ENCODE measurements at regions not wholly inside any gene's neighbourhood (a gene's known extent, or its start where the extent isn't known, plus 50 kb on each side); places are given as distances from the start of the nearest gene placed in this dataset.
"Not testable (repeated sequence)": the region's sequence is repeated elsewhere in the genome, so short reads cannot be mapped to it uniquely, and the experiment has no call there.

GRCh38 chr5:84961193-84961592 lies 576.5 kb upstream of the EDIL3 start:
- DNase-seq = peak in 2 of 3 donors; percentile 15 to 19
- no peak overlapping the region for H3K4me3 ChIP-seq (ENCODE audit: low read length)
- no peaks in the 10 kb centered on the region for H3K4me1 ChIP-seq (ENCODE audit: control insufficient read depth, insufficient read depth, low read length)
- H3K27ac ChIP-seq (ENCODE audit: low read length) = no peak overlapping the region
- no peaks in the 10 kb centered on the region for H3K27me3 ChIP-seq (ENCODE audit: control insufficient read depth, insufficient read depth)
- no peaks in the 10 kb centered on the region for H3K9me3 ChIP-seq (ENCODE audit: control insufficient read depth, low read length)
- WGBS = 85% methylated on average over 9 of the region's 9 CpGs
- ATAC-seq = peak in 1 of 2 donors; percentile 19
- intact Hi-C loops (cut with DNase I) = no loop called here

GRCh38 chr5:84961903-84962302 lies 577.2 kb upstream of the EDIL3 start:
- H3K27me3 ChIP-seq (ENCODE audit: control insufficient read depth, insufficient read depth) = no peaks in the 10 kb centered on the region
- DNase-seq = peak in 1 of 3 donors; percentile 5
- ATAC-seq = no peak
- 68% methylated on average over 3 of the region's 3 CpGs for WGBS
- no peak overlapping the region for H3K4me3 ChIP-seq (ENCODE audit: low read length)
- no peaks in the 10 kb centered on the region for H3K4me1 ChIP-seq (ENCODE audit: control insufficient read depth, insufficient read depth, low read length)
- no peaks in the 10 kb centered on the region for H3K9me3 ChIP-seq (ENCODE audit: control insufficient read depth, low read length)
- intact Hi-C loops (cut with DNase I) = no loop called here
- H3K27ac ChIP-seq (ENCODE audit: low read length) = no peak overlapping the region

GRCh38 chr5:84983093-84983492 lies 598.4 kb upstream of the EDIL3 start:
- Histone ChIP-seq H3K4me3 (ENCODE audit: low read length) (no peak overlapping the region), H3K4me1 (ENCODE audit: control insufficient read depth, insufficient read depth, low read length) (no peaks in the 10 kb centered on the region), H3K27ac (ENCODE audit: low read length) (no peak overlapping the region), H3K9me3 (ENCODE audit: control insufficient read depth, low read length) (no peaks in the 10 kb centered on the region), H3K27me3 (ENCODE audit: control insufficient read depth, insufficient read depth) (no peaks in the 10 kb centered on the region)
- no peak for DNase-seq
- WGBS = 80% methylated on average over 2 of the region's 2 CpGs
- intact Hi-C loops (cut with DNase I) = no loop called here
- ATAC-seq = no peak

GRCh38 chr5:84985148-84985547 lies 600.5 kb upstream of the EDIL3 start:
- no peaks in the 10 kb centered on the region for H3K27me3 ChIP-seq (ENCODE audit: control insufficient read depth, insufficient read depth)
- WGBS = 53% methylated on average over 3 of the region's 3 CpGs
- no peaks in the 10 kb centered on the region for H3K4me1 ChIP-seq (ENCODE audit: control insufficient read depth, insufficient read depth, low read length)
- no peaks in the 10 kb centered on the region for H3K9me3 ChIP-seq (ENCODE audit: control insufficient read depth, low read length)
- no peak overlapping the region for H3K27ac ChIP-seq (ENCODE audit: low read length)
- DNase-seq = no peak
- intact Hi-C loops (cut with DNase I) = no loop called here
- no peak for ATAC-seq
- H3K4me3 ChIP-seq (ENCODE audit: low read length) = no peak overlapping the region

GRCh38 chr5:84986688-84987087 lies 602.0 kb upstream of the EDIL3 start:
- Histone ChIP-seq H3K4me1 (ENCODE audit: control insufficient read depth, insufficient read depth, low read length) (no peaks in the 10 kb centered on the region), H3K9me3 (ENCODE audit: control insufficient read depth, low read length) (no peaks in the 10 kb centered on the region), H3K27me3 (ENCODE audit: control insufficient read depth, insufficient read depth) (no peaks in the 10 kb centered on the region), H3K27ac (ENCODE audit: low read length) (no peak overlapping the region), H3K4me3 (ENCODE audit: low read length) (no peak overlapping the region)
- intact Hi-C loops (cut with DNase I) = no loop called here
- ATAC-seq (no peak), DNase-seq (no peak)
- WGBS = 82% methylated on average over 7 of the region's 7 CpGs

- no peaks in the 10 kb centered on the region for H3K27me3 ChIP-seq (ENCODE audit: control insufficient read depth, insufficient read depth)
- DNase-seq (no peak), ATAC-seq (no peak)
- intact Hi-C loops (cut with DNase I) = no loop called here
- H3K4me3 ChIP-seq (ENCODE audit: low read length) = no peak overlapping the region
- no peak overlapping the region for H3K27ac ChIP-seq (ENCODE audit: low read length)
- H3K4me1 ChIP-seq (ENCODE audit: control insufficient read depth, insufficient read depth, low read length) = no peaks in the 10 kb centered on the region
- H3K9me3 ChIP-seq (ENCODE audit: control insufficient read depth, low read length) = no peaks in the 10 kb centered on the region
These were observed 616.0 kb upstream of the EDIL3 start for GRCh38 chr5:85000671-85001070.

GRCh38 chr5:85002026-85002425 lies 617.3 kb upstream of the EDIL3 start:
- H3K4me1 ChIP-seq (ENCODE audit: control insufficient read depth, insufficient read depth, low read length); intact Hi-C loops (cut with DNase I); H3K27me3 ChIP-seq (ENCODE audit: control insufficient read depth, insufficient read depth); DNase-seq; H3K9me3 ChIP-seq (ENCODE audit: control insufficient read depth, low read length); ATAC-seq; H3K27ac ChIP-seq (ENCODE audit: low read length); H3K4me3 ChIP-seq (ENCODE audit: low read length): not testable (repeated sequence)
- WGBS = 92% methylated on average over 9 of the region's 9 CpGs

GRCh38 chr5:85010014-85010562 lies 625.4 kb upstream of the EDIL3 start:
- Histone ChIP-seq H3K27ac (ENCODE audit: low read length) (no peak overlapping the region), H3K9me3 (ENCODE audit: control insufficient read depth, low read length) (no peaks in the 10 kb centered on the region), H3K4me1 (ENCODE audit: control insufficient read depth, insufficient read depth, low read length) (no peaks in the 10 kb centered on the region), H3K27me3 (ENCODE audit: control insufficient read depth, insufficient read depth) (no peaks in the 10 kb centered on the region), H3K4me3 (ENCODE audit: low read length) (no peak overlapping the region)
- WGBS = 83% methylated on average over 4 of the region's 4 CpGs
- intact Hi-C loops (cut with DNase I) = no loop called here
- DNase-seq (no peak), ATAC-seq (no peak)

GRCh38 chr5:85017261-85017660 lies 632.6 kb upstream of the EDIL3 start:
- DNase-seq (no peak), ATAC-seq (no peak)
- Histone ChIP-seq H3K27ac (ENCODE audit: low read length) (no peak overlapping the region), H3K4me3 (ENCODE audit: low read length) (no peak overlapping the region), H3K27me3 (ENCODE audit: control insufficient read depth, insufficient read depth) (no peaks in the 10 kb centered on the region), H3K4me1 (ENCODE audit: control insufficient read depth, insufficient read depth, low read length) (no peaks in the 10 kb centered on the region), H3K9me3 (ENCODE audit: control insufficient read depth, low read length) (no peaks in the 10 kb centered on the region)
- 70% methylated on average over 2 of the region's 2 CpGs for WGBS
- intact Hi-C loops (cut with DNase I) = no loop called here

- Histone ChIP-seq H3K27me3 (ENCODE audit: control insufficient read depth, insufficient read depth) (no peaks in the 10 kb centered on the region), H3K4me3 (ENCODE audit: low read length) (no peak overlapping the region), H3K27ac (ENCODE audit: low read length) (no peak overlapping the region), H3K9me3 (ENCODE audit: control insufficient read depth, low read length) (no peaks in the 10 kb centered on the region), H3K4me1 (ENCODE audit: control insufficient read depth, insufficient read depth, low read length) (no peaks in the 10 kb centered on the region)
- intact Hi-C loops (cut with DNase I) = no loop called here
- ATAC-seq (no peak), DNase-seq (no peak)
These were observed 645.8 kb upstream of the EDIL3 start for GRCh38 chr5:85030316-85031084.

- intact Hi-C loops (cut with DNase I) = no loop called here
- WGBS = 1% methylated on average over 1 of the region's 1 CpG
- H3K27me3 ChIP-seq (ENCODE audit: control insufficient read depth, insufficient read depth) = no peaks in the 10 kb centered on the region
- no peaks in the 10 kb centered on the region for H3K9me3 ChIP-seq (ENCODE audit: control insufficient read depth, low read length)
- ATAC-seq (peak; percentile 21 to 31), DNase-seq (no peak)
- no peak overlapping the region for H3K4me3 ChIP-seq (ENCODE audit: low read length)
- H3K27ac ChIP-seq (ENCODE audit: low read length) = no peak overlapping the region
- no peaks in the 10 kb centered on the region for H3K4me1 ChIP-seq (ENCODE audit: control insufficient read depth, insufficient read depth, low read length)
These were observed 664.3 kb upstream of the EDIL3 start for GRCh38 chr5:85049020-85049419.

GRCh38 chr5:85052826-85053225 lies 668.1 kb upstream of the EDIL3 start:
- 56% methylated on average over 3 of the region's 3 CpGs for WGBS
- no peak overlapping the region for H3K27ac ChIP-seq (ENCODE audit: low read length)
- no peaks in the 10 kb centered on the region for H3K4me1 ChIP-seq (ENCODE audit: control insufficient read depth, insufficient read depth, low read length)
- H3K4me3 ChIP-seq (ENCODE audit: low read length) = no peak overlapping the region
- no peaks in the 10 kb centered on the region for H3K9me3 ChIP-seq (ENCODE audit: control insufficient read depth, low read length)
- H3K27me3 ChIP-seq (ENCODE audit: control insufficient read depth, insufficient read depth) = no peaks in the 10 kb centered on the region
- ATAC-seq = no peak
- intact Hi-C loops (cut with DNase I) = no loop called here
- DNase-seq = no peak
